ENCODE measurements at regions not wholly inside any gene's neighbourhood (a gene's known extent, or its start where the extent isn't known, plus 50 kb on each side); places are given as distances from the start of the nearest gene placed in this dataset.

GRCh38 chr16:80366023-80366422, 174.8 kb upstream of the DYNLRB2 start:
- DNase-seq (ENCODE audit: low spot score) (no peak), FAIRE-seq (no peak)

GRCh38 chr16:80362816-80363215, 178.0 kb upstream of the DYNLRB2 start:
- DNase-seq (ENCODE audit: low spot score) (no peak), FAIRE-seq (no peak)

GRCh38 chr16:80356365-80356764, 184.4 kb upstream of the DYNLRB2 start:
- FAIRE-seq (no peak), DNase-seq (ENCODE audit: low spot score) (no peak)

GRCh38 chr16:80355335-80355734, 185.5 kb upstream of the DYNLRB2 start:
- no peak for DNase-seq (ENCODE audit: low spot score)
- FAIRE-seq, result no peak

GRCh38 chr16:80350061-80350460, 190.7 kb upstream of the DYNLRB2 start:
- DNase-seq (ENCODE audit: low spot score), result no peak
- no peak for FAIRE-seq

GRCh38 chr16:80347900-80348299, 192.9 kb upstream of the DYNLRB2 start:
- no peak for FAIRE-seq
- DNase-seq (ENCODE audit: low spot score), result no peak

- DNase-seq (ENCODE audit: low spot score), result no peak
- no peak for FAIRE-seq
Observed at GRCh38 chr16:80347002-80347401, 193.8 kb upstream of the DYNLRB2 start.

GRCh38 chr16:80346111-80346632, 194.6 kb upstream of the DYNLRB2 start:
- FAIRE-seq, result no peak
- no peak for DNase-seq (ENCODE audit: low spot score)

GRCh38 chr16:80345701-80346100, 195.1 kb upstream of the DYNLRB2 start:
- FAIRE-seq (no peak), DNase-seq (ENCODE audit: low spot score) (no peak)

- FAIRE-seq (no peak), DNase-seq (ENCODE audit: low spot score) (no peak)
Observed at GRCh38 chr16:80344570-80344969, 196.2 kb upstream of the DYNLRB2 start.

GRCh38 chr16:80341263-80341662, 199.5 kb upstream of the DYNLRB2 start:
- no peak for FAIRE-seq
- DNase-seq (ENCODE audit: low spot score), result no peak

GRCh38 chr16:80337786-80338185, 203.0 kb upstream of the DYNLRB2 start:
- FAIRE-seq, result no peak

GRCh38 chr16:80330803-80331202, 210.0 kb upstream of the DYNLRB2 start:
- FAIRE-seq (no peak), DNase-seq (ENCODE audit: low spot score) (no peak)

More at GRCh38 chr16:80337786-80338185, 203.0 kb upstream of the DYNLRB2 start:
- no peak for DNase-seq (ENCODE audit: low spot score)

GRCh38 chr16:80330150-80330549, 210.6 kb upstream of the DYNLRB2 start:
- FAIRE-seq, result no peak
- DNase-seq (ENCODE audit: low spot score), result no peak

- no peak for DNase-seq (ENCODE audit: low spot score)
- no peak for FAIRE-seq
Observed at GRCh38 chr16:80327740-80328139, 213.1 kb upstream of the DYNLRB2 start.

- no peak for FAIRE-seq
- DNase-seq (ENCODE audit: low spot score), result no peak
Observed at GRCh38 chr16:80324371-80324770, 216.4 kb upstream of the DYNLRB2 start.

- DNase-seq (ENCODE audit: low spot score), result no peak
- FAIRE-seq, result no peak
Observed at GRCh38 chr16:80323808-80324195, 217.0 kb upstream of the DYNLRB2 start.

GRCh38 chr16:80323187-80323807, 217.5 kb upstream of the DYNLRB2 start:
- FAIRE-seq, result no peak
- no peak for DNase-seq (ENCODE audit: low spot score)

GRCh38 chr16:80319181-80319580, 221.6 kb upstream of the DYNLRB2 start:
- no peak for FAIRE-seq
- DNase-seq (ENCODE audit: low spot score), result no peak

- no peak for FAIRE-seq
Observed at GRCh38 chr16:80318107-80318506, 222.7 kb upstream of the DYNLRB2 start.

GRCh38 chr16:80317599-80318037, 223.2 kb upstream of the DYNLRB2 start:
- DNase-seq (ENCODE audit: low spot score), result no peak
- FAIRE-seq, result no peak

More at GRCh38 chr16:80318107-80318506, 222.7 kb upstream of the DYNLRB2 start:
- no peak for DNase-seq (ENCODE audit: low spot score)

- no peak for FAIRE-seq
- no peak for DNase-seq (ENCODE audit: low spot score)
Observed at GRCh38 chr16:80317116-80317515, 223.7 kb upstream of the DYNLRB2 start.

- FAIRE-seq (no peak), DNase-seq (ENCODE audit: low spot score) (no peak)
Observed at GRCh38 chr16:80314042-80314441, 226.8 kb upstream of the DYNLRB2 start.

Measured in RCC 7860 (cell line).